ENCODE measurements at regions not wholly inside any gene's neighbourhood (a gene's known extent, or its start where the extent isn't known, plus 50 kb on each side); places are given as distances from the start of the nearest gene placed in this dataset.

- no peak for DNase-seq (ENCODE audit: low spot score in 2 of 2)
- H3K36me3 ChIP-seq, result no peaks in the 10 kb centered on the region
- H3K27ac ChIP-seq, result no peak overlapping the region
- H3K27me3 ChIP-seq, result no peaks in the 10 kb centered on the region
- H3K9me3 ChIP-seq, result no peaks in the 10 kb centered on the region
- no peaks in the 10 kb centered on the region for H3K4me1 ChIP-seq
- TF ChIP-seq EP300 (IDR thresholded peaks at IDR 0.05) (no peak), POLR2AphosphoS5 (IDR thresholded peaks at IDR 0.05) (no peak), POLR2A (IDR thresholded peaks at IDR 0.05) (no peak)
- TF ChIP-seq, protein P1, sequence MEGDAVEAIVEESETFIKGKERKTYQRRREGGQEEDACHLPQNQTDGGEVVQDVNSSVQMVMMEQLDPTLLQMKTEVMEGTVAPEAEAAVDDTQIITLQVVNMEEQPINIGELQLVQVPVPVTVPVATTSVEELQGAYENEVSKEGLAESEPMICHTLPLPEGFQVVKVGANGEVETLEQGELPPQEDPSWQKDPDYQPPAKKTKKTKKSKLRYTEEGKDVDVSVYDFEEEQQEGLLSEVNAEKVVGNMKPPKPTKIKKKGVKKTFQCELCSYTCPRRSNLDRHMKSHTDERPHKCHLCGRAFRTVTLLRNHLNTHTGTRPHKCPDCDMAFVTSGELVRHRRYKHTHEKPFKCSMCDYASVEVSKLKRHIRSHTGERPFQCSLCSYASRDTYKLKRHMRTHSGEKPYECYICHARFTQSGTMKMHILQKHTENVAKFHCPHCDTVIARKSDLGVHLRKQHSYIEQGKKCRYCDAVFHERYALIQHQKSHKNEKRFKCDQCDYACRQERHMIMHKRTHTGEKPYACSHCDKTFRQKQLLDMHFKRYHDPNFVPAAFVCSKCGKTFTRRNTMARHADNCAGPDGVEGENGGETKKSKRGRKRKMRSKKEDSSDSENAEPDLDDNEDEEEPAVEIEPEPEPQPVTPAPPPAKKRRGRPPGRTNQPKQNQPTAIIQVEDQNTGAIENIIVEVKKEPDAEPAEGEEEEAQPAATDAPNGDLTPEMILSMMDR (IDR thresholded peaks at IDR 0.05), result no peak
- no peak overlapping the region for H3K4me3 ChIP-seq
- WGBS, result 76% methylated on average over 4 of the region's 4 CpGs
Observed at GRCh38 chr2:116074161-116074560, 1631.7 kb downstream of the DPP10 start.

- H3K27me3 ChIP-seq, result no peaks in the 10 kb centered on the region
- no peak overlapping the region for H3K27ac ChIP-seq
- no peak for DNase-seq (ENCODE audit: low spot score in 2 of 2)
- H3K36me3 ChIP-seq, result no peaks in the 10 kb centered on the region
- H3K9me3 ChIP-seq, result no peaks in the 10 kb centered on the region
- no peak for TF ChIP-seq POLR2AphosphoS5 (IDR thresholded peaks at IDR 0.05)
- TF ChIP-seq, protein P1 (IDR thresholded peaks at IDR 0.05), result no peak
- no peak for TF ChIP-seq EP300 (IDR thresholded peaks at IDR 0.05)
- TF ChIP-seq POLR2A (IDR thresholded peaks at IDR 0.05), result no peak
- no peak overlapping the region for H3K4me3 ChIP-seq
- H3K4me1 ChIP-seq, result no peaks in the 10 kb centered on the region
- 40% methylated on average over 3 of the region's 3 CpGs for WGBS
Observed at GRCh38 chr2:116088236-116088635, 1645.8 kb downstream of the DPP10 start.

DNA sequence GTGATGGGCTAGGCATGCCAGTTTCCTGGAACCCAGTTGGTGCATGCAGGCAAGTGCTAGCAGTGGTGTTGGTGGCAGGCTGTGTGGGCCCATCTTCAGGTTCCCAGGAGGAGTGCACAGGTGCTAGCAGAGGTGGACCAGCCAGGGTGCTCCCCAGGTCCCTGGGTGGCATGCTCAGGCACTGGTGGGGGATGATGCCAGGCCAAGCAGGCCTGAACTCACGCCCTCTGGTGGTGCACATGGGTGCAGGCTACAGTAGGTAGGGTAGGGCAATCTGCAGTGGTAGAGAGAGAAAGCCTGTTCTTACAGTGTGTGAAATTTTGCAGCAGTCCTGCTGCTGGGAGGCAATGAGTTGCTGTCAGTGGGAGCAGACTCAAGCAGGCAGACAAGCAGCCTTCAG, 1651.8 kb downstream of the DPP10 start:
- no peak for TF ChIP-seq POLR2A (IDR thresholded peaks at IDR 0.05)
- TF ChIP-seq, protein P1 (IDR thresholded peaks at IDR 0.05), result no peak
- no peak for TF ChIP-seq EP300 (IDR thresholded peaks at IDR 0.05)
- TF ChIP-seq POLR2AphosphoS5 (IDR thresholded peaks at IDR 0.05), result no peak
- Histone ChIP-seq H3K4me3 (no peak overlapping the region), H3K27ac (no peak overlapping the region), H3K27me3 (no peaks in the 10 kb centered on the region), H3K36me3 (no peaks in the 10 kb centered on the region), H3K9me3 (peaks cover 11% of the 10 kb centered on the region), H3K4me1 (no peaks in the 10 kb centered on the region)
- no CpG with 5 or more reads among the region's 1 CpG for WGBS
- no peak for DNase-seq (ENCODE audit: low spot score in 2 of 2)

DNA sequence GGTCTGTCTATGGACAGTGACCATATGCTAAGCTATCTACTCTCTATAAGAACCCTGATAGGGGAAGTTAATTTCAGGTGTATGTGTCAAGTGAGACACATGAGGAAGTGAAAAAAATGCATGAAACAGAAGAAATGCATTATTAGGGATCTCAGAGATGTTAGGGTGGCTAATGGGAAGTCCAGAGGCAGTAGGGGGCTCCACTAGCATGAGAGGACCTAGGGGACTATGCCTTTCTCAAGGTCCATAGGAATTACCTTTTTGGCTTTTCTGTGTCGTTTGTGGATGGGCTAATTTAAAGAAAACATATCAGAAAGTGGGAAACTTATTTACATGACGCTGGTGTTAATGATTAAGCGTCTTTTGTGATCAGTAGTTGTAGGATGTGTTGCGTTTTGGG, 1653.2 kb downstream of the DPP10 start:
- H3K27me3 ChIP-seq, result no peaks in the 10 kb centered on the region
- no peaks in the 10 kb centered on the region for H3K36me3 ChIP-seq
- no peak overlapping the region for H3K4me3 ChIP-seq
- peaks cover 16% of the 10 kb centered on the region for H3K9me3 ChIP-seq
- no peaks in the 10 kb centered on the region for H3K4me1 ChIP-seq
- 85% methylated on average over 4 of the region's 4 CpGs for WGBS
- no peak overlapping the region for H3K27ac ChIP-seq
- no peak for DNase-seq (ENCODE audit: low spot score in 2 of 2)
- TF ChIP-seq EP300 (IDR thresholded peaks at IDR 0.05) (no peak), POLR2AphosphoS5 (IDR thresholded peaks at IDR 0.05) (no peak), POLR2A (IDR thresholded peaks at IDR 0.05) (no peak)
- TF ChIP-seq, protein P1 (IDR thresholded peaks at IDR 0.05), result no peak

GRCh38 chr2:116098049-116098448, 1655.6 kb downstream of the DPP10 start:
- Histone ChIP-seq H3K4me3 (no peak overlapping the region), H3K9me3 (peaks cover 16% of the 10 kb centered on the region), H3K4me1 (no peaks in the 10 kb centered on the region), H3K27ac (no peak overlapping the region), H3K36me3 (no peaks in the 10 kb centered on the region), H3K27me3 (no peaks in the 10 kb centered on the region)
- 66% methylated on average over 5 of the region's 5 CpGs for WGBS
- TF ChIP-seq POLR2A (IDR thresholded peaks at IDR 0.05), result no peak
- TF ChIP-seq, protein P1 (IDR thresholded peaks at IDR 0.05), result no peak
- DNase-seq (ENCODE audit: low spot score in 2 of 2), result no peak
